ENCODE measurements at regions not wholly inside any gene's neighbourhood (a gene's known extent, or its start where the extent isn't known, plus 50 kb on each side); places are given as distances from the start of the nearest gene placed in this dataset.

- no peak overlapping the region for H2AFZ ChIP-seq (ENCODE audit: low read length)
- no peak for DNase-seq (ENCODE audit: insufficient read length, low spot score, missing footprints)
- H3K4me3 ChIP-seq (ENCODE audit: insufficient read depth, low read length), result no peak overlapping the region
- no peaks in the 10 kb centered on the region for H3K36me3 ChIP-seq (ENCODE audit: insufficient read depth, low read length)
- H4K20me1 ChIP-seq (ENCODE audit: insufficient read depth, low read length), result no peaks in the 10 kb centered on the region
- no peak overlapping the region for H3K27ac ChIP-seq (ENCODE audit: low read depth, low read length)
- H3K79me2 ChIP-seq (ENCODE audit: insufficient read depth, low read length), result no peaks in the 10 kb centered on the region
- TF ChIP-seq, protein P1, sequence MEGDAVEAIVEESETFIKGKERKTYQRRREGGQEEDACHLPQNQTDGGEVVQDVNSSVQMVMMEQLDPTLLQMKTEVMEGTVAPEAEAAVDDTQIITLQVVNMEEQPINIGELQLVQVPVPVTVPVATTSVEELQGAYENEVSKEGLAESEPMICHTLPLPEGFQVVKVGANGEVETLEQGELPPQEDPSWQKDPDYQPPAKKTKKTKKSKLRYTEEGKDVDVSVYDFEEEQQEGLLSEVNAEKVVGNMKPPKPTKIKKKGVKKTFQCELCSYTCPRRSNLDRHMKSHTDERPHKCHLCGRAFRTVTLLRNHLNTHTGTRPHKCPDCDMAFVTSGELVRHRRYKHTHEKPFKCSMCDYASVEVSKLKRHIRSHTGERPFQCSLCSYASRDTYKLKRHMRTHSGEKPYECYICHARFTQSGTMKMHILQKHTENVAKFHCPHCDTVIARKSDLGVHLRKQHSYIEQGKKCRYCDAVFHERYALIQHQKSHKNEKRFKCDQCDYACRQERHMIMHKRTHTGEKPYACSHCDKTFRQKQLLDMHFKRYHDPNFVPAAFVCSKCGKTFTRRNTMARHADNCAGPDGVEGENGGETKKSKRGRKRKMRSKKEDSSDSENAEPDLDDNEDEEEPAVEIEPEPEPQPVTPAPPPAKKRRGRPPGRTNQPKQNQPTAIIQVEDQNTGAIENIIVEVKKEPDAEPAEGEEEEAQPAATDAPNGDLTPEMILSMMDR (IDR thresholded peaks at IDR 0.05; ENCODE audit: extremely low read depth, low read depth, low read length), result no peak
- H3K9me3 ChIP-seq (ENCODE audit: low read depth, low read length), result no peaks in the 10 kb centered on the region
- no peak overlapping the region for H3K4me2 ChIP-seq (ENCODE audit: insufficient read depth, low read length)
- no peaks in the 10 kb centered on the region for H3K27me3 ChIP-seq (ENCODE audit: insufficient read depth, low read length)
- H3K4me1 ChIP-seq (ENCODE audit: insufficient read depth, low read length), result no peaks in the 10 kb centered on the region
These were observed 199.3 kb upstream of the CMC1 start for GRCh38 chr3:28042095-28042635.

- no peaks in the 10 kb centered on the region for H3K79me2 ChIP-seq (ENCODE audit: insufficient read depth, low read length)
- no peaks in the 10 kb centered on the region for H3K27me3 ChIP-seq (ENCODE audit: insufficient read depth, low read length)
- DNase-seq (ENCODE audit: insufficient read length, low spot score, missing footprints), result no peak
- H3K4me1 ChIP-seq (ENCODE audit: insufficient read depth, low read length), result no peaks in the 10 kb centered on the region
- no peaks in the 10 kb centered on the region for H3K36me3 ChIP-seq (ENCODE audit: insufficient read depth, low read length)
- no peak overlapping the region for H3K4me3 ChIP-seq (ENCODE audit: insufficient read depth, low read length)
- no peak overlapping the region for H2AFZ ChIP-seq (ENCODE audit: low read length)
- TF ChIP-seq, protein P1 (IDR thresholded peaks at IDR 0.05; ENCODE audit: extremely low read depth, low read depth, low read length), result no peak
- H3K4me2 ChIP-seq (ENCODE audit: insufficient read depth, low read length), result no peak overlapping the region
- H3K9me3 ChIP-seq (ENCODE audit: low read depth, low read length), result no peaks in the 10 kb centered on the region
- H4K20me1 ChIP-seq (ENCODE audit: insufficient read depth, low read length), result no peaks in the 10 kb centered on the region
- H3K27ac ChIP-seq (ENCODE audit: low read depth, low read length), result no peak overlapping the region
These were observed 198.7 kb upstream of the CMC1 start for GRCh38 chr3:28042707-28043106.

DNA sequence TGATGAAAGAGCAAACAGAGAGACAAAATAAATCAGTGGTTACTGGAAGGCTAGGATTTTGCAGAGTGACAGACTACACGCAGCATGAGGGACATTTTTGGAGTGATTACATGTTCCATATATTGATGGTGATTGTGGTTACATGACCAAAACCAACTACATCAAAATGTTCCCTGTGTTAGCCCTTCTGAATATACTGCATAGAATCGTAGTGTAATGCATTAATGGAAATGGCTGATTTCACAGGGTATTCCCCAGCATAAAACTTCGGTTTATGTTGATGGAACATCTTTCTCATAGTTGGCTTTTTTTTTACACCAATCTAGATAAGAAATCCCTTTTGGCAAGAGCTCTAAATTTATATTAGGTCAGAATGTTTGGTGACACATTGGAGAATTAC, 191.3 kb upstream of the CMC1 start:
- Histone ChIP-seq H3K4me3 (ENCODE audit: insufficient read depth, low read length) (no peak overlapping the region), H3K4me2 (ENCODE audit: insufficient read depth, low read length) (no peak overlapping the region), H3K27me3 (ENCODE audit: insufficient read depth, low read length) (no peaks in the 10 kb centered on the region), H3K36me3 (ENCODE audit: insufficient read depth, low read length) (no peaks in the 10 kb centered on the region), H3K79me2 (ENCODE audit: insufficient read depth, low read length) (no peaks in the 10 kb centered on the region), H2AFZ (ENCODE audit: low read length) (no peak overlapping the region), H3K9me3 (ENCODE audit: low read depth, low read length) (no peaks in the 10 kb centered on the region), H3K27ac (ENCODE audit: low read depth, low read length) (no peak overlapping the region), H3K4me1 (ENCODE audit: insufficient read depth, low read length) (peaks cover 24% of the 10 kb centered on the region), H4K20me1 (ENCODE audit: insufficient read depth, low read length) (no peaks in the 10 kb centered on the region)
- DNase-seq (ENCODE audit: insufficient read length, low spot score, missing footprints), result no peak
- TF ChIP-seq, protein P1 (IDR thresholded peaks at IDR 0.05; ENCODE audit: extremely low read depth, low read depth, low read length), result no peak

GRCh38 chr3:28050885-28051284, 190.5 kb upstream of the CMC1 start:
- Histone ChIP-seq H3K4me2 (ENCODE audit: insufficient read depth, low read length) (no peak overlapping the region), H3K27ac (ENCODE audit: low read depth, low read length) (no peak overlapping the region), H3K4me1 (ENCODE audit: insufficient read depth, low read length) (peaks cover 24% of the 10 kb centered on the region), H3K79me2 (ENCODE audit: insufficient read depth, low read length) (no peaks in the 10 kb centered on the region), H3K36me3 (ENCODE audit: insufficient read depth, low read length) (no peaks in the 10 kb centered on the region), H3K27me3 (ENCODE audit: insufficient read depth, low read length) (peaks cover 3% of the 10 kb centered on the region), H2AFZ (ENCODE audit: low read length) (no peak overlapping the region), H4K20me1 (ENCODE audit: insufficient read depth, low read length) (no peaks in the 10 kb centered on the region), H3K9me3 (ENCODE audit: low read depth, low read length) (no peaks in the 10 kb centered on the region), H3K4me3 (ENCODE audit: insufficient read depth, low read length) (no peak overlapping the region)
- peak; percentile 47 for DNase-seq (ENCODE audit: insufficient read length, low spot score, missing footprints)
- TF ChIP-seq, protein P1 (IDR thresholded peaks at IDR 0.05; ENCODE audit: extremely low read depth, low read depth, low read length), result no peak
